ENCODE measurements at regions not wholly inside any gene's neighbourhood (a gene's known extent, or its start where the extent isn't known, plus 50 kb on each side); places are given as distances from the start of the nearest gene placed in this dataset.

DNA sequence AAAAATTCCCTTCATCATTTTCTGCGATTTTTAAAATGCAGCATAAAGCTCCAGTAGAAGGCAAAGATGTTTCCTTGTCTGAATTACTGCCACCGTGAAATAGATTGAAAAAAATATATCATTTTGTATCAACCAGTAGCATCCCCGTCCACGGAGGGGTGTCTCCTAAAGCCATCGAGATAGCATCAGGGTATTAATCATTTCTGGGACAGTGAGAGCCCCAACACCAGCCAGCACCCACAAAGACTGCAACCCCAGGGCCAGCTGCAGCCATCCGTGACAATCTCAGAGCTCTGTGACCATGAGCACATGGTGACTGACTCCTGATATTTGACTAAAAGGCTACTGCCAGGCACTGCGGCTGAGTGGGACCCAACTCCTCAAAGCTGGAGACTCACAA is 64.1 kb upstream of the SIX3 start:
- no peak for DNase-seq (ENCODE audit: low read depth)

DNA sequence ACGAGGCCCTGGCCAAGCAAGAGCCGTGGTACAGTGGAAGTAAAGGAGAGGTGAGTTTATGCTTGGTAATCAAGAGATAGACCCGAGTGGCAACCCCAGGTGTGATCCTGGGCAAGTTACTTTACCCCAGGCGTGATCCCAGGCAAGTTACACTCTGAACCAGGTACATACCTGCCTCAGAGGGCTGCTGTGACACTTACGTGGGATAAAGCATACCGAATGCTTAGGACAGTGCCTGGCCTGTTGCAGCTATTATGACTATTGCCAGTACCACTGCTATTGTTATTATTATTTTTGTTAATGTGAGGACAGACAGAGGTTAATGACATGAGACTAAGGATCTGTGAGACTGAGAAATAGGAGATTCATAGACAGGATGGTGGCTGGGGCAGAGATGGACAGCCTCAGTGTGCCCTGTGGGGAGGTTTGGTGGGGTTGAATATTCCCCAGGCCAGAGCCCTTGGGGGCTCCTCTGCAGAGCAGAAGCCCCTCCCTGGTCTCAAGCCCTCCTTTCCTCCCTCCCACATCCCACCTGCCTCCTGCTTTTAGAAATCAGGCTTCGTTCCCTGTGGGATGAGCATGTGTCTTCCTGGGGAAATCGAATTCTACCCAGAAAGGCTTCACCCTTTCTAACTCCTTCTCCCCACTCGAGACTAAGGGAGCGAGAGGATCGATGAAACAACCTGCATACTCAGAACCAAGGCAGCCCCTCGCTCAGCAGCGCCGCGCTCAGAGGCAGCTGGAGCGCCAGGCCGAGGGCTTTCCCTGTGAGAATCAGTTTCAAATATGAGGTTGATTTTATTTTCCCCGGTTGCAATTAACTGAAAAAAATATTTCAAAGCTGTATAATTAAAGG is 62.0 kb upstream of the SIX3 start:
- no peak for DNase-seq (ENCODE audit: low read depth)

DNA sequence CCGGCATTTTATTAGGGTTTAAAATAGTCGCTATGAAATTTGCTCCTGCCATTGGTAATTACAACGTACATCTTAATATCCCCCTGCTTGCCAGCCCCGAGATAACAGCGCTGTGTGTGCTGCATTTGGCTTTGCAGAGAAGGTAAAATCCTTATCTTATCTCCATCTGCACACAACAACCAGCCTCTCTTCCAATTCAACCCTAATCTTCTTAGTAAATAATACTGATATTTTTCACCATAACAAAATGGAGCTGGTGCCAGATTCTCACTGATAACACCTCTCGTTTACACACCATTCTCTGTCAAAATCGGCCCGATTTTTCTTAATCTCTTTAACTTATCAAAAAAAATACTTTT is 61.4 kb upstream of the SIX3 start:
- no peak for DNase-seq (ENCODE audit: low read depth)

DNA sequence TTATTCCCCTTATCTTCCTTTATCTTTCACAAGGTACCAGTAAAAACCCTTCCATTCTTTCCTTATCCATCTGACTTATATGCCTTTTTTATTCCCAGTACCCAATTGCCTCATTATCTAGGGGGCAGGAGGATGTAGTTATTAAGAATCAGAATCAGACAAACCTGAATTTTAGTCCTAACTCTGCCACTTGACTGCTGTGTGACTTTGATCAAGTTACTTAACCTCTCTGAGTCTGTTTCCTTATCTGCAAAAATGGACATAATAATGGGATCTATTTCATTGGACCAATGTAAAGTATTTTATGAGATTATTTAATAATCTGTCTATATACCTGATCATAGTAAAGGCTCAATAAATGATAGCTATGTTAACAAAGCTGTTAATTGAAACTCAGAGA is 59.6 kb upstream of the SIX3 start:
- DNase-seq (ENCODE audit: low read depth) = no peak

DNA sequence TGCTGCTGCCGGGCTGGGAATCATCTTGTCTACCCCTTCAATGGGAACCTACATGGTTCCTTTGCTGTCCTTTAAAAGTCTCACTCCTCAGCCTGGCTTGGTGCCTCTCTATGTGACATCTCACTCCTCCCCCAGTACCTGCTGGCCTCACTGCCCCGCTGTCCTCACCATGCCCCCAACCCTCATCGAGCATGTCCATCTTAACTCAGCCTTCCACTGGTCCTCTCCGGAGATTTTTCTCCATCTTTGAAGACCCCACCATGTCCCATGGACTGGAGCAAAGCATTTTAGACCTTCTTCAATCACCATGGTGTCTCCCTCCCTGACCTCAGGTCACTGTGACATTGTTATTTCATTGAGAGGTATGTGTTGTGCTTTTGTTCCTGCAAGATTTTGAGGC is 58.1 kb upstream of the SIX3 start:
- DNase-seq (ENCODE audit: low read depth) = no peak

DNA sequence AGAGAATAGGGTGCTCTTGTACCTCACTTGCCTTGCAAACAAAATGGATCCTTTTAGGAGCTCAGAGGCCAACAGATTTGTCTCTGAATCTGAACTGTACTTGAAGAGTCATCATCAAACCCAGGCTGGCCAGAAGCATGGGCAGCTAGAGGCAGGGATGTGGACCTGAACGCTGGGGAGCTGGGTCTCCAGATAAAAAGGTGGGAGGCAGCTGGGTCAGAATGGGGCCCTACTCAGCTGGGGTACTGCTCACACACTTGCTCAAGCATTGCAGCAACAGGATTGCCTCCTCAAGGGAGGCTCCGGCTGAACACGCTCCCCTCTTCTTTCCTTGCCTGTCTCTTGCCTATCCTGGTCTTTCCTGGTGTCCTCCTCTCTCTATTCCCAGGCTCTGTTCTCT is 57.3 kb upstream of the SIX3 start:
- DNase-seq (ENCODE audit: low read depth) = no peak

DNA sequence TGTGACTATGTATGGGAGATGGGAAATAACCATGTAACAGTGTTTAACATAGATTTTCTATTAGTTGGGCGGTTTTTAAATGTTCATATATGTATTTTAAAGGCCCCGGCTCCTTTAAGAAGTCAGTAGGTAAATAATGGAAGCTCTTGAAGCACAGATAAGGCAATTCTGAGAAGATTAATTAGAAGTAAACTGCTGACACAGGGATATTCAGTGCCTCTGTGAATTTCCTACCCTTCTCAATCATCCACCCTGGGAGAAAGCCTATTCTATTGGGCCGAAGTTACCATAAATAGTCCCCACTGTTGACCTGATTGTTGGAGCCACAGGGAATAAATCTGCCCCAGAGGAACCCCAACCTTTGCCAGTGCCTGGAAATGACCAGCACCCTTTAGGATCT is 56.8 kb upstream of the SIX3 start:
- no peak for DNase-seq (ENCODE audit: low read depth)

DNA sequence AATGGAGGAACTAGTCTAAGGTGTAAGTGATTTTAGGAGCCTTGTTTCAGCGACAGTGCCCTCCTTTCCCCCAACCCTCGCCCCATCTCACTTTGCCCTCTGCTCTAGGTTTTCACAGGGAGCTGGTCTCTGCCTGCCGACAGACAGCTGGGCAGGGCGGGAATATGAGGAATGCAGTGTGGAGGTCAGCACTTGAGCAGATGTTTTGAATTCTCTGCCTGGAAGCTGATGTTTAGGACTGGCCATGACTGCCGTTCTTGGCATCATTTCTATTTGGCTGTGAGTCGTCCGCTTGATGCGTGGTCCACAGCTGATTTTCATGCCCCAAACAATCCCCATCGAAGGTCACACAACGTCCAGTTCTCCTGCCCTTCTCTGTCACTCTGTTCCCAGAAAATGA is 55.1 kb upstream of the SIX3 start:
- peak; percentile 18 for DNase-seq (ENCODE audit: low read depth)

DNA sequence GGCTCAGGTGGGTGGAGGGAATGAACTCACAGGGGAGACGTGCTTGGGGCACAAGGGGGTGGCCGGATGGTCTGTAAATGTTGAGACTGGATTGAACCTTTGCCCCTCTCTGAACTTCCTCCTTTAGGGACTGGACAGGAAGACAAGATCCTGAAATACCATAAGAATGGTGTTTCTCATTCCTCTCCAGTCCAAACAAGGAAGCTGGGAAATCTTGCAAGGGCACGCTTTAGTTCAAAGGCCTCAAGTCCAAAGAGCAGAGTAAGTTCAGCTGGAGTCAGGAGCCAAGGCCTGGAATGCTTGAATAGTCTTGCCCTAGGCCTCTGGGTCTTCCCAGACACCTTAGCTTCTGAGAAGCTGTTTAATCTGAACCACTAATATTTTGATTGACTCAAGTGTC is 52.4 kb upstream of the SIX3 start:
- DNase-seq (ENCODE audit: low read depth) = no peak

All from myocyte (in vitro differentiated cells).